C1 segment of cervical spinal cord (tissue), 14 donors: ENCODE measurements at regions not wholly inside any gene's neighbourhood (a gene's known extent, or its start where the extent isn't known, plus 50 kb on each side); places are given as distances from the start of the nearest gene placed in this dataset.
"Not testable (repeated sequence)": the region's sequence is repeated elsewhere in the genome, so short reads cannot be mapped to it uniquely, and the experiment has no call there.

Experiments
- DNase-seq, 14 donors: peaks; one replicate each; lab custom pipeline; 2025; lab: John Stamatoyannopoulos, UW

DNA sequence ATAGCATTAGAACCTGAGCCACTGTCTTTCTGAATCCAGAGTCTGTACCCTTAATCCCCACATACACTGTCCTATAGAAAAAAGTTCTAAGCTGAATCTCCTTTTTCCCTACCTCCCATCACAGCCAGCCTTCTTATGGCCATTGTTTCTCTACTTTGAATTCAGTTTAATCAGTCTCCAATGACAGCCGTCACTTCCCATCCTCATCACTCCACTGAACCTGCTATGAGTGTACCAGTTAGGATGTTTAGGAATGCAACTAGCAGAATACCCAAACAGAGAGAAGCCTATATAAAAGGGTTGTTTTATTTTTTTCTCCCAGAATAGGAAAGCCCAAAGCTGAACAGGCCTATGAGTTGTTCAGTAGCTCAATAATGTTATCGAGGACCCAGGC is 220.4 kb upstream of the NREP start:
- no peak for DNase-seq

DNA sequence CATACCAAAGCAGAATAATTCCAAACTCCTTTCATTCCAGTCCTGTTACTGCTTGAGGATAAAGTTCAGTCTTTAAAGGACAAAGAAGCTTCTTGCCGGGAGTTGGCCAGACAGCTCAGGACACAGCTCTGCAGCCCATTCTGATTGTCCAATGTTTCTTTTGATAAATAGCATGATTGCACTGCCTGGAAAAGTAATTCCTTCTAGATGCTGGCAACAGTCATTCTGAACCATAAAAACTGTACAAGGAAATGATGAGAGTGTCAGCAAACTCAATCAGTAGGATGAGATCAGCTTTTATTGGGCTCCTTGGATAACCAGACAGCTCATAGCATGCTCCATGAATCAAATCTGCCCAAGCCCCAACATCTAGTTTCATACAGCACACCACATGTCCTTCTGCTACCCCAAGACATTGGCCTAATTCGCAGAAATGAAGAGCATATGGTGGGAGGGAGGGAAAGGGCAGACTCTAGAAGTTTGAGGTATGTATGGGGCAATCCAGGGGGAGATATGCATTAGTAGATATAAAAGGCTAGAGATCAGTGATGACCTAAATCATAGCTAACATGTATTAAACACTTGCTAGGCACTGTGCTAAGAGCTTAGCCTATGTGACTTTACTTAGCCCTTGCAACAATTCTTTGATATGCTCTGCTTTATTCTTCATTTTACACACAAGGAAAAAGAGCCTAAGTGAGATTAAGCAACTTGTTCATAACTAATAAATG is 219.9 kb upstream of the NREP start:
- DNase-seq: no peak

- DNase-seq: peak in 1 of 14 donors; percentile 82
Observed at GRCh38 chr5:111975133-111975532, 218.1 kb upstream of the NREP start.

- peak in 1 of 14 donors; percentile 36 for DNase-seq
Observed at GRCh38 chr5:111973961-111974360, 217.0 kb upstream of the NREP start.

DNA sequence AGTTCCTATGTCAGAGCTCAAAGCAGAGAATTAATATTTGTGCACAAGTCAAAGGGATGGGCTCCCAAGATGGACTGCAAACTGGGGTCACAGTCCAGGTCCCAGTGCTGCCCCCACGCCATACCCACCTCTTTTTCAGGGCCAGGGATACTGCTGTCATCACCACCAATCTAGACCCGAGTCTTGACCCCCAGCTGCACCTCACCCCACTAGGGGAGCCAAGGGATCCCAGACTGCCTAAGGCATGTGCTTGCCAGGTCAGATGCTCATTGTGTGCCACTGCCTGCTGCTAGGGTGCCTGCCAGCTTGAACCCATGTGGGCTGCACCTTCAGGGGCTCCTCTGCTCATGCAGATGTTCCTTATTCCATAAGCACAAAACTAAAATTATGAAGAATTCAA is 215.6 kb upstream of the NREP start:
- DNase-seq: no peak

- DNase-seq: no peak
Observed at GRCh38 chr5:111972080-111972479, 215.1 kb upstream of the NREP start.

DNA sequence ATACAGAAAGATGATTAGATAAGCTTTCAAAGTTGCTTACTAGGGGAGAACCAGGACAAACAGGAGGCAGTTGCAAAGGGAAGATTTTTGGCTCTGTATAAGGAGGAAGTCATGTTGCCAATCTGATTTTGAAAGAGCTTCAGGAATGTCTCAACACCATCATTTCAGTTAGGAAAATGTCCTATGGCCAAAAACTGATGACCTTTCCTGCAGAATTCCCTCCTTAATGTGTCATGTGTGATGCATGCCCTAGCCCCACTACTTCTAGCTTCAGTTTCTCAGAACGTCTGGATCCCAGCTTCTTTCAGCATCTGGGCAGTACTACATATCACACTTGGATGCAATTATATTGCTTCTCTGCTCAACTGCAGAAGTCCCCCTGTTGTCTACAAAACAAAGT is 211.5 kb upstream of the NREP start:
- DNase-seq: no peak

DNA sequence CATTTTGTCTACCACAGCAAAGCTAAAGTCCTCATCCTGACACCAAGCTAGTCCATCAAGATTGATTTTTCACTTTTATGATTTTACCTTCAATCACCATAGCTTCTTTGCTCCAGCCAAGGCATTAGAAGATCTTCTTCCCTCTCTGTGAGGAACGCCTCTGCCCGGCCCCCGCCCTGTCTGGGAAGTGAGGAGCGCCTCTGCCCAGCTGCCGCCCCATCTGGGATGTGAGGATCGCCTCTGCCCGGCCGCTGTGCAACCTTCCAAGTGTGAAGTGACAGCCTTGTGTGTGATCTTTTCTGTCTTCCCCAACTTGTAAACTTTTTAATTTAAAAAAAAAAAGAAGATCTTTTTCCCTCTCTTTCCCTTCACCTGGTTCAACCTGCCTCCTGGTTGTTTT is 210.5 kb upstream of the NREP start:
- no peak for DNase-seq

DNA sequence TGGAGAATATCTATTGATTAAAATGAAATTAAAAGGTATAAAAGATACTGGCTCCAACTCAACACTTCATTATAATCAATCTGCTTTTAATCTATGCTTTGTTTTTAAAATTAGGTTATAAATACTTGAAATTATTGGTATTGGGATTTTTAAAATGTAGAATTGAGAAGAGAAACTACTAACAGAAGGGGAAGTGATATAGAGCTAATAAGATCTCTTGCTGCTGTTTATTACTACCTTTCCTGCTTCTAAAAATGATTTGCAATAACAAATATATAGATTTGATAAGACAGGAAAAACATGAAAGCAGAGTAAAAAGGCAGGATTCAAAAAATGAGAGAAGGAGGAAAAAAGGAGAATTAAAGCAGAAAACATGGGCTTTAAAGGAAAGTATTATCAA is 209.3 kb upstream of the NREP start:
- no peak for DNase-seq

- no peak for DNase-seq
Observed at GRCh38 chr5:111963555-111963954, 206.6 kb upstream of the NREP start.

GRCh38 chr5:111962906-111963305 is 205.9 kb upstream of the NREP start:
- no peak for DNase-seq

- DNase-seq: no peak
Observed at GRCh38 chr5:111961862-111962261, 204.9 kb upstream of the NREP start.

DNA sequence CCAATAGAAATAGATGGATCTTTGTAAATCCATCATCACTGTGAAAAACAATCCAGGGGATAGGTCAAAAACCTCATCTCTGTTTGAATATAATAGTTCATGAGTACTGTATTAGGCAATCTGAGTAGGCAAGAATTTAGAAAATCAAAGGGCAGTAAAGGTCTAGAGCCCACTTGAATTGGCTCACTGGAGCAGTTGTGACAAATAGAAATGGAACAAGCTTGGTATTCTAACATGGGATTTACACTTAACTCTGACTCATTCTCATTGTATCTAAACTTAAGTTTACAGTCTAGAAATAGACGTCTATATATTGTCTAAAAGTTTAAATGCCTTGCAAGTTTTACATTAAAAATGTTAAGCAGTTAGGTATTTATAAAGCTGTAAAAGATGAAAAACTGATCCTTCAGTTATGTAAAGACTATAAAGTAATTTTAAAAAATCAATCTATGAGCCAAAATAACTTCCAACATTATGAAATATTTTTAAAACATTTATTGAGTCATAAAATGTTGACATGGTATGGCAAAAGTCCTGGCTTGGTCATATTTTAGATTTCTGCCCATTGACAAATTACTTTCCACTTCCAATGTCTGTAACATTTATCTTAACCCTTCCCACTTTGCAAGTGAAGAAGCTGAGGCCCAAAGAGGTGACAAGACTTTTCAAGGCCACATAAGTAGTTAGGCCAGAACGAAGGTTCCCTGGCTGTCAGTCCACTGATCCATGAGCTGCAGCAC is 203.7 kb upstream of the NREP start:
- no peak for DNase-seq

DNA sequence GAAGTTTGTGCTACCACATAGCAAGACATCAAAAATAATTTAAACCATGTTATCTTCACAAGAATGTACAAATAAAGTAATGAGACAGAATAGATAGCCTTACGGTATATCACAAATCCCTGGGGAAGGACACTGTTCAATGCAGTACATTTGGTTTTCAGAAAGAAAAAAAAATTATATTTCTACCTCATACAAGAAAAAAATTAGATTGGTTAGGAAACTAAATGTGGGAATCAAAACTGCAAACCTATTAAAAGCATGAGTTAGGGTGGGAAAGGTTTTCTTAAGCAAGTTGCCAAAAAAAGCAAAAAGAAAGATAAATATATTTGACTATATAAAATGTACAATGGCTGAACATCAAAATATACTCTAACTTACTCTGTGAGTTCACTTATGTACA is 201.9 kb upstream of the NREP start:
- DNase-seq: no peak

- not testable (repeated sequence) for DNase-seq
Observed at GRCh38 chr5:111956765-111957164, 199.8 kb upstream of the NREP start.

- DNase-seq: no peak
Observed at GRCh38 chr5:111954516-111955395, 197.8 kb upstream of the NREP start.

DNA sequence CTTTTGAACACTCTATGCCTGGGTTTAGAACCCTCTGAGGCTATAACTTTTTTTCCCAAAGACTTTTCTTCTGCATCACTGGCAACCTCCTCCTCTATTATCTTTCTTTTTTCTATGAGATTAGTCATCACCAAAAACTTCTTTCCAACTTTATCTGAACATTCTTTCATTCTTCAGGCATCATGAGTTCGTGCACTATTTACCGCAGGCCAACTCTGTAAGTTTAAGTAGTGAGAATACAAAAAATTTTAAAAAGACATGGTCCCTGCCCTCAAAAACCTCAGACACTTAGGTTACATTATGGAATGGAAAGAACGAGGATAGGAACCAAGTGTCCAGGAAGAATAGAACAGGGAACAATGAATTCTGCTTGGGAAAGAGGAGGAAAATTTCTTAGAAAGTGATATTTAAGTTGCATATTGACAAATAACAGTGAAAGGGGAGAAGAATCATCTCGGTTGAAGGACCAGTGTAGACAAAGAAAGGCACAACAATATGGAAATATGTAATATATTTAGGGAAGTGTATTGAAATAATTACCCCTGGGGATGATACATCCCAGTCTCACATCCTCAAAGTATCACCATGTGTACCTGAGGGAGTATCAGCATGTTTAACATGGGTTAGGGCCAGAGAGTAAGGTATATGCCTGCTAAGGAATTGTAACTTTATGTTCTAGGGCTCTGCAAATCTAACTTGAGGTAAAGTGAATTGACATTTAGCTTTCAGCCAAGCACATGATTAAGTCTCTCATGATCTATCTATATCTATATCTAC is 196.5 kb upstream of the NREP start:
- DNase-seq: no peak

- DNase-seq: no peak
Observed at GRCh38 chr5:111952555-111952954, 195.6 kb upstream of the NREP start.

GRCh38 chr5:111950660-111951059 is 193.7 kb upstream of the NREP start:
- no peak for DNase-seq

- peak in 1 of 14 donors; percentile 77 for DNase-seq
Observed at GRCh38 chr5:111948092-111948841, 191.3 kb upstream of the NREP start.

DNA sequence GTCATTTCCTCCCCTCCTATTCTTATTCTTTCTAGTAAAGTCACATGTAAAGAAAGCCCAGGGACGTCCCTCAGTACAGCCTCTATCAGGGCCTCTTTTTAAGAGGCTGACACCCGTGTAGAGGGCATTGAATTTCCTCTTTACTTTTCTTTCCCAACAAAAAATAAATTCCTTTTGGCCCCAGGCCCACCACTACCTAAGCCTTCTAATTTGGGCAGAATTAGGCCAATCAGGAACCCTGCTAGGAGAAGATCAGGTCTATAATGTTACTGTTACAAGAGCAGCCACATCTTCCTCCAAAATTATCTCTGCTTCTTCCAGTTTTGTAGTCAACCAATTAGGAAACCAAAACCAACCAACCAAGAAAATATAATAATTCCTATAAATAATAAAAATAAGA is 189.6 kb upstream of the NREP start:
- DNase-seq: peak in 1 of 14 donors; percentile 27
